RWPE2 (cell line): ENCODE measurements at regions not wholly inside any gene's neighbourhood (a gene's known extent, or its start where the extent isn't known, plus 50 kb on each side); places are given as distances from the start of the nearest gene placed in this dataset.

Experiments
- ATAC-seq: fragments of 200-7000 bp; cut with Tn5 transposase; 3 replicates; pipeline ENCODE4 v1.9.1; 2021; ENCODE audit warnings: low read depth
- DNase-seq: peaks from one replicate; pipeline ENCODE4 v3.0.0-alpha.2; 2020; ENCODE audit warnings: low spot score
- H3K27ac ChIP-seq: fragments of 450-650 bp; 2 replicates; pipeline ENCODE4 v1.5.1; 2017; ENCODE audit warnings: mild to moderate bottlenecking; ENCODE audit not compliant: poor library complexity, severe bottlenecking
- H3K27me3 ChIP-seq: fragments of 250-450 bp; sonication (Bioruptor Pico); 2 replicates; pipeline ENCODE4 v1.5.1; 2021; ENCODE audit warnings: mild to moderate bottlenecking, moderate library complexity; ENCODE audit not compliant: insufficient read depth, poor library complexity, severe bottlenecking
- H3K36me3 ChIP-seq: fragments of 250-450 bp; sonication (Bioruptor Pico); 2 replicates; pipeline ENCODE4 v1.5.1; 2020; ENCODE audit warnings: low read depth, mild to moderate bottlenecking, moderate library complexity
- H3K4me1 ChIP-seq: fragments of 250-450 bp; sonication (Bioruptor Pico); 2 replicates; pipeline ENCODE4 v1.5.1; 2021; ENCODE audit warnings: mild to moderate bottlenecking, moderate library complexity; ENCODE audit not compliant: insufficient read depth, poor library complexity, severe bottlenecking
- H3K4me3 ChIP-seq: fragments of 250-450 bp; sonication (Bioruptor Pico); 2 replicates; pipeline ENCODE4 v1.5.1; 2021; ENCODE audit warnings: mild to moderate bottlenecking, moderate library complexity; ENCODE audit not compliant: severe bottlenecking
- H3K9me3 ChIP-seq: fragments of 250-450 bp; sonication (Bioruptor Pico); 2 replicates; pipeline ENCODE4 v1.5.1; 2021; ENCODE audit warnings: mild to moderate bottlenecking, moderate library complexity; ENCODE audit not compliant: severe bottlenecking
- CTCF ChIP-seq: fragments of 450-650 bp; IDR thresholded peaks from one replicate; pipeline ENCODE4 v1.5.1; 2017; ENCODE audit warnings: mild to moderate bottlenecking, moderate library complexity; ENCODE audit not compliant: poor library complexity, severe bottlenecking

GRCh38 chr5:154696891-154697290 lies 58.3 kb upstream of the LARP1 start:
- ATAC-seq (no peak), DNase-seq (no peak)
- Histone ChIP-seq H3K27ac (no peak overlapping the region), H3K36me3 (no peaks in the 10 kb centered on the region), H3K4me1 (peaks cover 8% of the 10 kb centered on the region), H3K9me3 (no peaks in the 10 kb centered on the region), H3K27me3 (no peaks in the 10 kb centered on the region), H3K4me3 (no peak overlapping the region)
- no peak for TF ChIP-seq CTCF

GRCh38 chr5:154694159-154694558 lies 61.0 kb upstream of the LARP1 start:
- ATAC-seq: no peak
- H3K36me3 ChIP-seq: no peaks in the 10 kb centered on the region
- no peak for TF ChIP-seq CTCF
- H3K4me1 ChIP-seq: peaks cover 10% of the 10 kb centered on the region
- no peak overlapping the region for H3K27ac ChIP-seq
- no peak for DNase-seq
- no peak overlapping the region for H3K4me3 ChIP-seq
- no peaks in the 10 kb centered on the region for H3K9me3 ChIP-seq
- no peaks in the 10 kb centered on the region for H3K27me3 ChIP-seq

- Histone ChIP-seq H3K27ac (no peak overlapping the region), H3K9me3 (no peaks in the 10 kb centered on the region), H3K36me3 (no peaks in the 10 kb centered on the region), H3K4me3 (no peak overlapping the region), H3K4me1 (peaks cover 10% of the 10 kb centered on the region), H3K27me3 (no peaks in the 10 kb centered on the region)
- TF ChIP-seq CTCF: no peak
- ATAC-seq (no peak), DNase-seq (peak; percentile 70)
These were observed 64.7 kb upstream of the LARP1 start for GRCh38 chr5:154690488-154690887.

GRCh38 chr5:154686490-154686889 lies 68.7 kb upstream of the LARP1 start:
- H3K27ac ChIP-seq: no peak overlapping the region
- H3K4me1 ChIP-seq: peaks cover 4% of the 10 kb centered on the region
- DNase-seq (no peak), ATAC-seq (no peak)
- no peak for TF ChIP-seq CTCF
- no peak overlapping the region for H3K4me3 ChIP-seq
- H3K36me3 ChIP-seq: no peaks in the 10 kb centered on the region
- no peaks in the 10 kb centered on the region for H3K27me3 ChIP-seq
- H3K9me3 ChIP-seq: no peaks in the 10 kb centered on the region

GRCh38 chr5:154683101-154683880 lies 71.9 kb upstream of the LARP1 start:
- peaks cover 4% of the 10 kb centered on the region for H3K4me1 ChIP-seq
- H3K27me3 ChIP-seq: no peaks in the 10 kb centered on the region
- DNase-seq (no peak), ATAC-seq (peak; percentile 30)
- peak overlapping the region; percentile 36 for H3K27ac ChIP-seq
- no peaks in the 10 kb centered on the region for H3K9me3 ChIP-seq
- no peaks in the 10 kb centered on the region for H3K36me3 ChIP-seq
- no peak for TF ChIP-seq CTCF
- H3K4me3 ChIP-seq: peak overlapping the region; percentile 36
